ENCODE measurements at regions not wholly inside any gene's neighbourhood (a gene's known extent, or its start where the extent isn't known, plus 50 kb on each side); places are given as distances from the start of the nearest gene placed in this dataset.

- TF ChIP-seq, protein P1, sequence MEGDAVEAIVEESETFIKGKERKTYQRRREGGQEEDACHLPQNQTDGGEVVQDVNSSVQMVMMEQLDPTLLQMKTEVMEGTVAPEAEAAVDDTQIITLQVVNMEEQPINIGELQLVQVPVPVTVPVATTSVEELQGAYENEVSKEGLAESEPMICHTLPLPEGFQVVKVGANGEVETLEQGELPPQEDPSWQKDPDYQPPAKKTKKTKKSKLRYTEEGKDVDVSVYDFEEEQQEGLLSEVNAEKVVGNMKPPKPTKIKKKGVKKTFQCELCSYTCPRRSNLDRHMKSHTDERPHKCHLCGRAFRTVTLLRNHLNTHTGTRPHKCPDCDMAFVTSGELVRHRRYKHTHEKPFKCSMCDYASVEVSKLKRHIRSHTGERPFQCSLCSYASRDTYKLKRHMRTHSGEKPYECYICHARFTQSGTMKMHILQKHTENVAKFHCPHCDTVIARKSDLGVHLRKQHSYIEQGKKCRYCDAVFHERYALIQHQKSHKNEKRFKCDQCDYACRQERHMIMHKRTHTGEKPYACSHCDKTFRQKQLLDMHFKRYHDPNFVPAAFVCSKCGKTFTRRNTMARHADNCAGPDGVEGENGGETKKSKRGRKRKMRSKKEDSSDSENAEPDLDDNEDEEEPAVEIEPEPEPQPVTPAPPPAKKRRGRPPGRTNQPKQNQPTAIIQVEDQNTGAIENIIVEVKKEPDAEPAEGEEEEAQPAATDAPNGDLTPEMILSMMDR (IDR thresholded peaks at IDR 0.05), result no peak
- no peak for TF ChIP-seq POLR2A (IDR thresholded peaks at IDR 0.05)
- no peak for DNase-seq
- intact Hi-C loops (cut with DNase I), result no loop called here
- Histone ChIP-seq H3K4me1 (no peaks in the 10 kb centered on the region), H3K9me3 (no peaks in the 10 kb centered on the region), H3K36me3 (no peaks in the 10 kb centered on the region), H3K27ac (no peak overlapping the region), H3K4me3 (no peak overlapping the region), H3K27me3 (no peaks in the 10 kb centered on the region)
- 83 to 97% (median 88%) methylated on average over 4 to 5 of the region's 5 CpGs for WGBS, 4 donors
- peak in 1 of 4 donors; percentile 24 for ATAC-seq
Observed at GRCh38 chr2:186042207-186043028, 303.8 kb downstream of the FSIP2 start.

GRCh38 chr2:186044761-186045160, 306.2 kb downstream of the FSIP2 start:
- no peaks in the 10 kb centered on the region for H3K27me3 ChIP-seq
- whole genome bisulfite sequencing, 4 donors, result 86 to 93% (median 92%) methylated on average over 2 of the region's 2 CpGs
- no peaks in the 10 kb centered on the region for H3K4me1 ChIP-seq
- TF ChIP-seq POLR2A (IDR thresholded peaks at IDR 0.05), result no peak
- TF ChIP-seq, protein P1 (IDR thresholded peaks at IDR 0.05), result no peak
- no peak overlapping the region for H3K4me3 ChIP-seq
- H3K36me3 ChIP-seq, result no peaks in the 10 kb centered on the region
- H3K9me3 ChIP-seq, result no peaks in the 10 kb centered on the region
- no peak overlapping the region for H3K27ac ChIP-seq
- intact Hi-C loops (cut with DNase I), result no loop called here
- ATAC-seq (no peak), DNase-seq (no peak)

GRCh38 chr2:186052930-186053329, 314.3 kb downstream of the FSIP2 start:
- DNase-seq, result no peak
- Histone ChIP-seq H3K4me3 (no peak overlapping the region), H3K9me3 (no peaks in the 10 kb centered on the region), H3K27ac (no peak overlapping the region), H3K27me3 (no peaks in the 10 kb centered on the region), H3K36me3 (no peaks in the 10 kb centered on the region), H3K4me1 (no peaks in the 10 kb centered on the region)
- intact Hi-C loops (cut with DNase I), result no loop called here
- TF ChIP-seq POLR2A (IDR thresholded peaks at IDR 0.05), result no peak
- TF ChIP-seq, protein P1 (IDR thresholded peaks at IDR 0.05), result no peak
- WGBS, 4 donors, result 91 to 98% (median 94%) methylated on average over 1 of the region's 1 CpG
- no peak for ATAC-seq

DNA sequence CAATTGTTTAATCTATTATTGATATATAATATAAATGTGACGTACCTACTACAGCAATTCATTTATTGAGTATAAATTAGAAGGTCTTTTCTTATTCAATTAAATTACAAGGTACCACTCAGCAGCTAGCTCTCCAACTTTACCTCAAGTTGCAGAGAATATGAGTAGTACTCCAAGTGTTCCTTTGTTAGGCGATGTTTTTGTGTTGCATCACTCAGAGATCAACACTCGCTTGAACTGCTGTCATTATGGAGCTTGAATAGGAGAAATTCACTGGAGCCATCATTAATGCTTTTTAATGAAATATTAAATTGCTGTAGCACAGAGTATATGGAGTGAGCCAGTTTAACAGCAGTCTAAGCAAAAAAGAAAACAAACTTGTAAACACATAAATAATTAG, 320.0 kb downstream of the FSIP2 start:
- Histone ChIP-seq H3K36me3 (no peaks in the 10 kb centered on the region), H3K27ac (no peak overlapping the region), H3K9me3 (no peaks in the 10 kb centered on the region), H3K4me3 (no peak overlapping the region), H3K27me3 (no peaks in the 10 kb centered on the region), H3K4me1 (peaks cover 0 to 15% (median 7%) of the 10 kb centered on the region in 12 donors)
- no peak for ATAC-seq
- intact Hi-C loops (cut with DNase I), result no loop called here
- no peak for DNase-seq
- 94 to 95% (median 95%) methylated on average over 3 of the region's 3 CpGs for WGBS, 4 donors
- no peak for TF ChIP-seq POLR2A (IDR thresholded peaks at IDR 0.05)
- TF ChIP-seq, protein P1 (IDR thresholded peaks at IDR 0.05), result no peak
